Thoracic aorta (tissue), 2 donors: ENCODE measurements at regions not wholly inside any gene's neighbourhood (a gene's known extent, or its start where the extent isn't known, plus 50 kb on each side); places are given as distances from the start of the nearest gene placed in this dataset.
"Not testable (repeated sequence)": the region's sequence is repeated elsewhere in the genome, so short reads cannot be mapped to it uniquely, and the experiment has no call there.

ENCODE experiments used
- ATAC-seq: fragments of 150-250 bp; one replicate; pipeline ENCODE4 v1.8.0; 2017; ENCODE audit warnings: low read depth; ENCODE audit not compliant: insufficient number of reproducible peaks, low FRiP score
- DNase-seq: peaks from one replicate; pipeline ENCODE4 v3.0.0-alpha.2; 2020; ENCODE audit warnings: low spot score
- H3K27ac ChIP-seq, 2 donors: fragments of 200-600 bp; sonication (generic); 1 replicate in 1 of 2; 2 replicates in 1 of 2; pipeline ENCODE4 v1.5.1; 2016; ENCODE audit warnings: mild to moderate bottlenecking in 2 of 2, moderate library complexity in 2 of 2
- H3K27me3 ChIP-seq: fragments of 200-600 bp; sonication (generic); replicated peaks from 2 replicates; pipeline ENCODE4 v1.6.0; 2016; ENCODE audit warnings: mild to moderate bottlenecking; ENCODE audit not compliant: insufficient read depth
- H3K36me3 ChIP-seq: fragments of 200-600 bp; sonication (generic); one replicate; pipeline ENCODE4 v1.5.1; 2016
- H3K4me1 ChIP-seq, 2 donors: fragments of 200-600 bp; sonication (generic); 1 replicate in 1 of 2; 2 replicates in 1 of 2; pipeline versions ENCODE4 v1.5.1 to v1.6.0; 2016; ENCODE audit warnings: low read depth in 2 of 2, mild to moderate bottlenecking in 1 of 2; ENCODE audit not compliant: control insufficient read depth in 1 of 2
- H3K4me3 ChIP-seq: fragments of 200-600 bp; sonication (generic); 2 replicates; pipeline ENCODE4 v1.5.1; 2016; ENCODE audit warnings: mild to moderate bottlenecking
- H3K9me3 ChIP-seq: fragments of 200-600 bp; sonication (generic); 2 replicates; pipeline ENCODE4 v1.5.1; 2016
- CTCF ChIP-seq: fragments of 200-600 bp; sonication (generic); IDR thresholded peaks from one replicate; pipeline ENCODE4 v1.5.1; 2019; ENCODE audit warnings: antibody characterized with exemption

- no peak overlapping the region for H3K27ac ChIP-seq
- H3K4me1 ChIP-seq, result no peaks in the 10 kb centered on the region
- no peaks in the 10 kb centered on the region for H3K36me3 ChIP-seq
- DNase-seq, result no peak
- no peaks in the 10 kb centered on the region for H3K9me3 ChIP-seq
- no peak for ATAC-seq
- H3K27me3 ChIP-seq, result no peaks in the 10 kb centered on the region
- no peak for TF ChIP-seq CTCF
- no peak overlapping the region for H3K4me3 ChIP-seq
Observed at GRCh38 chr3:147117631-147118030, 288.7 kb downstream of the ZIC4 start.

GRCh38 chr3:147113293-147114044, 292.9 kb downstream of the ZIC4 start:
- H3K9me3 ChIP-seq, result no peaks in the 10 kb centered on the region
- H3K4me1 ChIP-seq, result no peaks in the 10 kb centered on the region
- no peak overlapping the region for H3K27ac ChIP-seq
- no peak for DNase-seq
- H3K36me3 ChIP-seq, result no peaks in the 10 kb centered on the region
- H3K4me3 ChIP-seq, result no peak overlapping the region
- TF ChIP-seq CTCF, result no peak
- no peak for ATAC-seq
- H3K27me3 ChIP-seq, result no peaks in the 10 kb centered on the region

GRCh38 chr3:147099076-147099475, 307.3 kb downstream of the ZIC4 start:
- Histone ChIP-seq H3K27ac (no peak overlapping the region), H3K36me3 (no peaks in the 10 kb centered on the region), H3K4me3 (no peak overlapping the region), H3K9me3 (no peaks in the 10 kb centered on the region), H3K4me1 (no peaks in the 10 kb centered on the region), H3K27me3 (no peaks in the 10 kb centered on the region)
- DNase-seq, result no peak
- no peak for ATAC-seq
- TF ChIP-seq CTCF, result no peak

DNA sequence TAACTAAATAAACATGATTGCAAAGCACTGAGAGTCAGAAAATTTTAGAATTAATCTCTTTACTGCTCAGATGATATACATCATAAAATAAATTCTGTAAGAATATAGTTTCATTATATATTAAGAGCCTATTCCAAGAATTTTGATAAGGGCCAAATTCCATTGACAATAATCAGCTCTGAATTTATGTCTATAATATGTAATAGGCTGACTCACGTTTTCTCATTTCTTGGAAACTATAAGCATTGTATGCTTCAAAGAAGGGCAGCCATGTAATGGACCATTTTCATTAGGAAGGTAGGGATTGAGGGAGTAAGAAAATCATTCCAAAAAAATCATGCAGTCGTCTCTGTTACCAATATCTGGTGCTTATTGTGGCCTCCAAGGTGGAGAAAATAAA, 315.9 kb downstream of the ZIC4 start:
- Histone ChIP-seq H3K4me3 (no peak overlapping the region), H3K27ac (no peak overlapping the region), H3K9me3 (no peaks in the 10 kb centered on the region), H3K4me1 (no peaks in the 10 kb centered on the region), H3K27me3 (no peaks in the 10 kb centered on the region), H3K36me3 (no peaks in the 10 kb centered on the region)
- no peak for ATAC-seq
- no peak for DNase-seq
- no peak for TF ChIP-seq CTCF

GRCh38 chr3:147089286-147089685, 317.1 kb downstream of the ZIC4 start:
- H3K27me3 ChIP-seq, result no peaks in the 10 kb centered on the region
- no peak for TF ChIP-seq CTCF

GRCh38 chr3:147059500-147059899, 346.8 kb downstream of the ZIC4 start:
- H3K4me1 ChIP-seq, DNase-seq, H3K9me3 ChIP-seq, H3K4me3 ChIP-seq, H3K36me3 ChIP-seq, H3K27ac ChIP-seq, H3K27me3 ChIP-seq, ATAC-seq: not testable (repeated sequence)

More at GRCh38 chr3:147089286-147089685, 317.1 kb downstream of the ZIC4 start:
- no peak for DNase-seq
- Histone ChIP-seq H3K4me1 (no peaks in the 10 kb centered on the region), H3K9me3 (no peaks in the 10 kb centered on the region), H3K27ac (no peak overlapping the region), H3K36me3 (no peaks in the 10 kb centered on the region), H3K4me3 (no peak overlapping the region)
- no peak for ATAC-seq
